ENCODE measurements at regions not wholly inside any gene's neighbourhood (a gene's known extent, or its start where the extent isn't known, plus 50 kb on each side); places are given as distances from the start of the nearest gene placed in this dataset.

- TF ChIP-seq POLR2A (IDR thresholded peaks at IDR 0.05) (peak in 1 of 4 donors; percentile 44), CTCF (IDR thresholded peaks at IDR 0.05) (no peak)
Measured at GRCh38 chr17:83155128-83156121, 76.0 kb downstream of the METRNL start.
